ENCODE measurements at regions not wholly inside any gene's neighbourhood (a gene's known extent, or its start where the extent isn't known, plus 50 kb on each side); places are given as distances from the start of the nearest gene placed in this dataset.

DNA sequence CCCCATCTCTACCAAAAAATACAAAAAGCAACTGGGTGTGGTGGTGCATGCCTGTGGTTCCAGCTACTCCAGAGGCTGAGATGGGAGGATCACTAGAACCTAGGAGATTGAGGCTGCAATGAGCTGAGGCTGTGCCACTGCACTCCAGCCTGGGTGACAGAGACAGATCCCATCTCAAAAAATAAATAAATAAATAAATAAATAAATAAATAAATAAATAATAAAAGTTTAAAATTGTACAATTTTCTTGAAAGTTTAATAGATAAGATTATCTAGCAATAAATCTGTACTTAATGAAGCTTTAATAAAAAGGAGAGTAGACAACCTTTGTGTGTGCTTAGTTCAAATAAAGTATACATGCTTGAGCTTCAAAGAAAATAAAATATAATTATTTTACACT is 310.0 kb upstream of the LRIG3 start:
- no peak overlapping the region for H3K4me3 ChIP-seq
- intact Hi-C loops (cut with micrococcal nuclease; ENCODE audit: unreplicated experiment) = no loop called here
- no peaks in the 10 kb centered on the region for H3K9me3 ChIP-seq (ENCODE audit: insufficient read depth, low read depth)
- TF ChIP-seq EZH2 (IDR thresholded peaks at IDR 0.05; ENCODE audit: low read depth) = no peak
- TF ChIP-seq, protein P1, sequence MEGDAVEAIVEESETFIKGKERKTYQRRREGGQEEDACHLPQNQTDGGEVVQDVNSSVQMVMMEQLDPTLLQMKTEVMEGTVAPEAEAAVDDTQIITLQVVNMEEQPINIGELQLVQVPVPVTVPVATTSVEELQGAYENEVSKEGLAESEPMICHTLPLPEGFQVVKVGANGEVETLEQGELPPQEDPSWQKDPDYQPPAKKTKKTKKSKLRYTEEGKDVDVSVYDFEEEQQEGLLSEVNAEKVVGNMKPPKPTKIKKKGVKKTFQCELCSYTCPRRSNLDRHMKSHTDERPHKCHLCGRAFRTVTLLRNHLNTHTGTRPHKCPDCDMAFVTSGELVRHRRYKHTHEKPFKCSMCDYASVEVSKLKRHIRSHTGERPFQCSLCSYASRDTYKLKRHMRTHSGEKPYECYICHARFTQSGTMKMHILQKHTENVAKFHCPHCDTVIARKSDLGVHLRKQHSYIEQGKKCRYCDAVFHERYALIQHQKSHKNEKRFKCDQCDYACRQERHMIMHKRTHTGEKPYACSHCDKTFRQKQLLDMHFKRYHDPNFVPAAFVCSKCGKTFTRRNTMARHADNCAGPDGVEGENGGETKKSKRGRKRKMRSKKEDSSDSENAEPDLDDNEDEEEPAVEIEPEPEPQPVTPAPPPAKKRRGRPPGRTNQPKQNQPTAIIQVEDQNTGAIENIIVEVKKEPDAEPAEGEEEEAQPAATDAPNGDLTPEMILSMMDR (conservative IDR thresholded peaks at IDR 0.05) = no peak
- POLR2A ChIA-PET (ENCODE audit: unreplicated experiment) = no interaction called here
- H3K36me3 ChIP-seq (ENCODE audit: low read depth) = no peaks in the 10 kb centered on the region
- CTCF ChIA-PET = no interaction called here
- no peaks in the 10 kb centered on the region for H3K27me3 ChIP-seq (ENCODE audit: insufficient read depth, low read depth)
- no peak overlapping the region for H3K4me2 ChIP-seq
- no TSS peak for BruUV-seq (replicated peaks)
- no peak overlapping the region for H2AFZ ChIP-seq
- no peaks in the 10 kb centered on the region for H4K20me1 ChIP-seq (ENCODE audit: insufficient read depth)
- H3K79me2 ChIP-seq (ENCODE audit: low read depth) = no peaks in the 10 kb centered on the region
- H3F3A ChIP-seq (ENCODE audit: insufficient read depth, low read depth) = no peaks in the 10 kb centered on the region
- H3K9me2 ChIP-seq (ENCODE audit: insufficient read depth) = no peaks in the 10 kb centered on the region; the same call in 1 of the 2 replicates
- no peak overlapping the region for H3K27ac ChIP-seq
- no peaks in the 10 kb centered on the region for H3K4me1 ChIP-seq (replicated peaks; ENCODE audit: insufficient read depth)
- no peak for DNase-seq

DNA sequence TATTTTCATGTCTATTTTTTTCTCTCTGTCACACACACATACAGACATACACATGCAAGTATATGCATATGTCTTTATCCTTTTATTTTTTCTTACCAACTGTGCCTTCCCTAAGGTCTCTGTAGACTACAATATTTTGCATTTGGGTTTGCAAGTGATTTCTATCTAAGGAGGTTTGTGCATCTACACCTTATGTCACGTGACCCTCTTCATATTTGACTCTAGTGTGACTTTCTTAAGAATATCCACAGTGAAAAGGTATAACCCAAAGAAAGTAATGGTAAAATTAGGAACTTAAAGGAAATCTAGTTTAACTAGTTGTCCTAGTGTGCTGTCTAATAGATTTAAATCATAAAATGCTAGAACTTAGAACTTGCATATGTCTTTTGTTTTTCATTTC is 298.8 kb upstream of the LRIG3 start:
- BruUV-seq (replicated peaks) = no TSS peak
- POLR2A ChIA-PET (ENCODE audit: unreplicated experiment) = no interaction called here
- TF ChIP-seq EZH2 (IDR thresholded peaks at IDR 0.05; ENCODE audit: low read depth) = no peak
- TF ChIP-seq, protein P1 (conservative IDR thresholded peaks at IDR 0.05) = no peak

DNA sequence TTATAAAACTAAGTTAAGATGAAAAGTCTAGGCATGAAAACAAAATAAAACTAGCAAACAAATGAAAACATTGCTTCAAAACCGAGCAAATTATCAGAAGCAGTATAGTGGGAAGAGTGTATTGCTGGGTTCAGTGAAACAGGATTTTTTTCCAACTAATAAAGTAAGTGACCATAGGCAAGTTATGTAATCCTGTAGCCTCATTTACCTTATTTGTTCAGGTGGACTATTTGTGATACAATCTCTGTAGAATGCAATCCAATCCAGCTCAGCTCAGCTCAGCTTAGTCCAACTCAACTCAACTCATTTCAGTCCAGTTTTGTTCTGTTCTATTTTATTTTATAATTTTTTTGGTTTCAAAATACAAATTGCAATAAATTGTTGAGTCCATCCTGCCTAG is 276.7 kb upstream of the LRIG3 start:
- Histone ChIP-seq H3K79me2 (ENCODE audit: low read depth) (no peaks in the 10 kb centered on the region), H3K36me3 (ENCODE audit: low read depth) (no peaks in the 10 kb centered on the region), H3K4me1 (replicated peaks; ENCODE audit: insufficient read depth) (no peaks in the 10 kb centered on the region), H3K27me3 (ENCODE audit: insufficient read depth, low read depth) (no peaks in the 10 kb centered on the region), H4K20me1 (ENCODE audit: insufficient read depth) (no peaks in the 10 kb centered on the region), H3K4me3 (no peak overlapping the region), H3K27ac (no peak overlapping the region), H3F3A (ENCODE audit: insufficient read depth, low read depth) (no peaks in the 10 kb centered on the region), H2AFZ (no peak overlapping the region), H3K9me3 (ENCODE audit: insufficient read depth, low read depth) (no peaks in the 10 kb centered on the region), H3K9me2 (ENCODE audit: insufficient read depth) (no peaks in the 10 kb centered on the region), H3K4me2 (no peak overlapping the region)
- TF ChIP-seq, protein P1 (conservative IDR thresholded peaks at IDR 0.05) = no peak
- TF ChIP-seq EZH2 (IDR thresholded peaks at IDR 0.05; ENCODE audit: low read depth) = no peak
- intact Hi-C loops (cut with micrococcal nuclease; ENCODE audit: unreplicated experiment) = no loop called here
- ChIA-PET CTCF (no interaction called here), POLR2A (ENCODE audit: unreplicated experiment) (no interaction called here)
- DNase-seq = no peak
- no TSS peak for BruUV-seq (replicated peaks)

More for the DNA sequence above, 298.8 kb upstream of the LRIG3 start:
- Histone ChIP-seq H4K20me1 (ENCODE audit: insufficient read depth) (no peaks in the 10 kb centered on the region), H3K36me3 (ENCODE audit: low read depth) (no peaks in the 10 kb centered on the region), H3K27ac (no peak overlapping the region), H3K79me2 (ENCODE audit: low read depth) (no peaks in the 10 kb centered on the region), H3F3A (ENCODE audit: insufficient read depth, low read depth) (no peaks in the 10 kb centered on the region), H3K4me2 (no peak overlapping the region), H3K27me3 (ENCODE audit: insufficient read depth, low read depth) (no peaks in the 10 kb centered on the region), H3K9me3 (ENCODE audit: insufficient read depth, low read depth) (no peaks in the 10 kb centered on the region), H3K4me1 (replicated peaks; ENCODE audit: insufficient read depth) (no peaks in the 10 kb centered on the region), H2AFZ (no peak overlapping the region), H3K9me2 (ENCODE audit: insufficient read depth) (peaks cover 4% of the 10 kb centered on the region; the same call in 1 of the 2 replicates), H3K4me3 (no peak overlapping the region)
- DNase-seq = no peak
- intact Hi-C loops (cut with micrococcal nuclease; ENCODE audit: unreplicated experiment) = no loop called here
- CTCF ChIA-PET = no interaction called here
